Transverse colon (tissue), 4 donors: ENCODE measurements at regions not wholly inside any gene's neighbourhood (a gene's known extent, or its start where the extent isn't known, plus 50 kb on each side); places are given as distances from the start of the nearest gene placed in this dataset.

Experiments used
- EP300 ChIP-seq: sonication (generic); formaldehyde crosslinking; IDR thresholded peaks from one replicate; pipeline ENCODE4 v1.6.1; 2017; ENCODE audit warnings: antibody characterized with exemption, low read depth
- POLR2A ChIP-seq: fragments of 450-650 bp; IDR thresholded peaks from one replicate; pipeline ENCODE4 v1.6.1; 2016; ENCODE audit warnings: antibody characterized with exemption, mild to moderate bottlenecking, moderate library complexity
- POLR2AphosphoS5 ChIP-seq, 3 donors: sonication (generic); formaldehyde crosslinking; IDR thresholded peaks; one replicate each; pipeline ENCODE4 v1.6.1; 2016; ENCODE audit warnings: antibody characterized with exemption in 3 of 3
- TF ChIP-seq, protein P1 (sequence below), 5 experiments: fragments of 200-600 bp in 3 of 5; fragments of 450-650 bp in 2 of 5; sonication (generic) in 3 of 5; IDR thresholded peaks; 1 replicate in 2 of 5; 2 replicates in 3 of 5; pipeline ENCODE4 v1.5.1; 2016 to 2017; ENCODE audit warnings: antibody characterized with exemption in 5 of 5, inconsistent platforms in 3 of 5, mild to moderate bottlenecking in 2 of 5, moderate library complexity in 1 of 5

- TF ChIP-seq, protein P1, sequence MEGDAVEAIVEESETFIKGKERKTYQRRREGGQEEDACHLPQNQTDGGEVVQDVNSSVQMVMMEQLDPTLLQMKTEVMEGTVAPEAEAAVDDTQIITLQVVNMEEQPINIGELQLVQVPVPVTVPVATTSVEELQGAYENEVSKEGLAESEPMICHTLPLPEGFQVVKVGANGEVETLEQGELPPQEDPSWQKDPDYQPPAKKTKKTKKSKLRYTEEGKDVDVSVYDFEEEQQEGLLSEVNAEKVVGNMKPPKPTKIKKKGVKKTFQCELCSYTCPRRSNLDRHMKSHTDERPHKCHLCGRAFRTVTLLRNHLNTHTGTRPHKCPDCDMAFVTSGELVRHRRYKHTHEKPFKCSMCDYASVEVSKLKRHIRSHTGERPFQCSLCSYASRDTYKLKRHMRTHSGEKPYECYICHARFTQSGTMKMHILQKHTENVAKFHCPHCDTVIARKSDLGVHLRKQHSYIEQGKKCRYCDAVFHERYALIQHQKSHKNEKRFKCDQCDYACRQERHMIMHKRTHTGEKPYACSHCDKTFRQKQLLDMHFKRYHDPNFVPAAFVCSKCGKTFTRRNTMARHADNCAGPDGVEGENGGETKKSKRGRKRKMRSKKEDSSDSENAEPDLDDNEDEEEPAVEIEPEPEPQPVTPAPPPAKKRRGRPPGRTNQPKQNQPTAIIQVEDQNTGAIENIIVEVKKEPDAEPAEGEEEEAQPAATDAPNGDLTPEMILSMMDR (IDR thresholded peaks at IDR 0.05) = no peak
- TF ChIP-seq POLR2AphosphoS5 (IDR thresholded peaks at IDR 0.05) (no peak), POLR2A (no peak), EP300 (no peak)
Observed at GRCh38 chr2:41828052-41828643, 219.7 kb upstream of the PKDCC start.
